Fibroblast of skin of abdomen (primary cell): ENCODE measurements at regions not wholly inside any gene's neighbourhood (a gene's known extent, or its start where the extent isn't known, plus 50 kb on each side); places are given as distances from the start of the nearest gene placed in this dataset.

Experiments
- DNase-seq: peaks from one replicate; pipeline ENCODE4 v3.0.0-alpha.2; 2013

DNA sequence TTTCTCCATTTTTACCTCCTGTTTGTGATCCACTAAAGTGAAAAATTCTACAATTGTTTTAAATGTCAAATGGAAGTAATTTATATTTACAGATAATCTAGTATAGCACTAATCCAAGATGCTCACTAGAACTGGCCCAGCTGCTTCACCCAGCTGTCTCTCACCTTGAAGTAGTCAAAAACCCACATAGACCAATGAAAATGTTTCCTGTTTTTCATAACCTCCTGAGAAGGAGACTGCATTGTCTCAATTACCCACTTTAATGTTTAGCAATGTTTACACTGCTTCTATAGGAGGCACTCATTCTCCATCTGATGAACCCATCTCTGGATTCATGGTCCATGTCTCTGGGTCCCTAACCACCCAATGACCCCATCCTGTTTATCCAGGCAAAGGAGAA is 56.1 kb upstream of the ADO start:
- DNase-seq = no peak

GRCh38 chr10:62749093-62749683 is 55.3 kb upstream of the ADO start:
- DNase-seq = no peak
